ENCODE measurements at regions not wholly inside any gene's neighbourhood (a gene's known extent, or its start where the extent isn't known, plus 50 kb on each side); places are given as distances from the start of the nearest gene placed in this dataset.

DNA sequence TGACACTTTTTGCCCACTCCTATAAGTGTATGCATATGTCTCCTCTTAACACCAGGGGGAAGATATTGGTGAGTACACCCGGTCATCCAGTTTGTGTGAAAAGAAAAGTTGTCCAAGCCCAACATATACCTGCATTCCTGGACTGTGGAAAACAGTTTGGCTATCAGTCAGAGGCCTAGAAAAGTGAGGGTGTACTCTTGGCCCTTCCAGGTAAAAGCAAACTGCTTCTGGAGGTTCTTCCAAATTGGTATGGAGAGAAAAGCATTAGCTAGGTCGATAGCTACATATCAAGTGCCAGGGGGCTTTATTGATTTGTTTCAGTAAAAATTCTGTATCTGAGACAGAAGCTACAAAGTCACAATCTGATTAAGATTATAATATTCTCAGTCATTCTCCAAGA is 144.0 kb downstream of the SPTSSA start:
- no peak for TF ChIP-seq CTCF (conservative IDR thresholded peaks at IDR 0.05; ENCODE audit: low read depth, low read length)
- no peaks in the 10 kb centered on the region for H3K79me2 ChIP-seq (ENCODE audit: insufficient read depth, low read depth)
- H2AFZ ChIP-seq (ENCODE audit: low read depth): no peak overlapping the region

DNA sequence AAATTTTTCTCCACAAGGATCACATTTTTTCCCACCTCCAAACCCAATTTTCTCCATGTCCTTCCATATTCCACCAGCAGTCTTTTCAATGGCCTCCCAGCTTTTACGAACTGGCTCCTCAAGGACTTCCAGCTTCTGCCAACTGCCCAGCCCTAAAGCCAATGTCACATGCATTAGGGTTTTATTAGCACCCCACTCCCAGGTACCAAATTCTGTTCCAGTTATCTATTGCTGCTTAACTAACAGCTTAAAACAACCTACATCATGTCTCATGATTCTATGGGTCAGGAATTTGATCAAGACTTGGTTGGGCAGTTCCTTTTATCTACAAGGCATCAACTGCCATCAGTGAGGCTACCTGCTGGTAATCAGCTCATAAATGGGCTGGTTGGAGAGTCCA is 151.3 kb downstream of the SPTSSA start:
- Histone ChIP-seq H3K36me3 (ENCODE audit: insufficient read depth) (no peaks in the 10 kb centered on the region), H3K79me2 (ENCODE audit: insufficient read depth, low read depth) (no peaks in the 10 kb centered on the region), H3K27ac (no peak overlapping the region), H3K4me2 (no peak overlapping the region), H3K4me1 (ENCODE audit: low read depth, poor library complexity, severe bottlenecking) (no peaks in the 10 kb centered on the region), H2AFZ (ENCODE audit: low read depth) (no peak overlapping the region), H3K4me3 (IDR thresholded peaks at IDR 0.05; ENCODE audit: insufficient read depth, low read depth, low read length) (no peak overlapping the region), H4K20me1 (ENCODE audit: insufficient read depth) (no peaks in the 10 kb centered on the region), H3K27me3 (ENCODE audit: insufficient read depth, low read depth) (no peaks in the 10 kb centered on the region), H3K9ac (no peak overlapping the region)
- no peak for TF ChIP-seq CTCF (conservative IDR thresholded peaks at IDR 0.05; ENCODE audit: low read depth, low read length)

More for the DNA sequence above, 144.0 kb downstream of the SPTSSA start:
- Histone ChIP-seq H3K27ac (no peak overlapping the region), H3K4me1 (ENCODE audit: low read depth, poor library complexity, severe bottlenecking) (no peaks in the 10 kb centered on the region), H3K4me2 (no peak overlapping the region), H3K9ac (no peak overlapping the region), H3K36me3 (ENCODE audit: insufficient read depth) (no peaks in the 10 kb centered on the region), H4K20me1 (ENCODE audit: insufficient read depth) (no peaks in the 10 kb centered on the region), H3K27me3 (ENCODE audit: insufficient read depth, low read depth) (no peaks in the 10 kb centered on the region), H3K4me3 (IDR thresholded peaks at IDR 0.05; ENCODE audit: insufficient read depth, low read depth, low read length) (no peak overlapping the region)

DNA sequence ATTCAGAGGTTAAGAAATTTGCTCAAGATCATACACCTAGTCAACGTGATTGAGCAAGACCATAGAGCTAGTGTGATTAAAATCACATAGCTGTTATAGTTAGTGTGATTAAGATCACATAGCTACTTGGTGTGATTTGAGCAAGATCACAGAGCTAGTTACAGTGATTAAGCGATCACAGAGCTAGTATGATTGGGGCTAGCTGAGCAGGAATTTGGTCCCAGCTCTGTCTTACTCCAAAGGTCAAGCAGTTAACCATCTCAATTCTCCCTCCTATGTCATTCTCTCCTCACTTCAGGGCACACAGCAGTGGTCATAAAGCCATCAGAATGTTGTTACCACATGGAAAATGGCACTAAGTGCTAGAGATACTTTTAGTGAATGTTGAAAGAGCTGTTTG is 158.2 kb downstream of the SPTSSA start:
- Histone ChIP-seq H4K20me1 (ENCODE audit: insufficient read depth) (no peaks in the 10 kb centered on the region), H3K27me3 (ENCODE audit: insufficient read depth, low read depth) (no peaks in the 10 kb centered on the region), H3K27ac (no peak overlapping the region), H3K4me1 (ENCODE audit: low read depth, poor library complexity, severe bottlenecking) (no peaks in the 10 kb centered on the region), H2AFZ (ENCODE audit: low read depth) (no peak overlapping the region), H3K36me3 (ENCODE audit: insufficient read depth) (no peaks in the 10 kb centered on the region), H3K4me2 (no peak overlapping the region), H3K79me2 (ENCODE audit: insufficient read depth, low read depth) (no peaks in the 10 kb centered on the region), H3K4me3 (IDR thresholded peaks at IDR 0.05; ENCODE audit: insufficient read depth, low read depth, low read length) (no peak overlapping the region), H3K9ac (no peak overlapping the region)
- no peak for TF ChIP-seq CTCF (conservative IDR thresholded peaks at IDR 0.05; ENCODE audit: low read depth, low read length)

DNA sequence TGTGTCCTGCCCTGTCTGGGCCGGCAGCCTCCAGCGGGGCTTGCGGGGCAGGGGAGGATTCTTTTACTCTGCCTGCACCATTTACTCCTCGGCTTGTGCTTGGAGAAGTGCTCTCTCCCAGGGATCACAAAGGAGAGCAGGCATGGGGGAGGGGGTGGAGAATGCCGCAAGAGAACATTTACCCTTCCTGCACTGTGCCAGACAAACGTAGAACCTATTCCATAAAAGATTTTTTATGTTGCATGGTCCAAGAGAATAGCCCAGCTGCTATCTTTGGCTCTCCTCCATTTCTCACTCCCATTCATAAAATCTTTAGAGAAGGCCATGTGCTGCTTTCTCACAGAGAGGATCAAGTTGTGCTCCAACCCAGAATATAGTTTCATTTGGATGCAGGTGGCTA is 159.4 kb downstream of the SPTSSA start:
- no peak overlapping the region for H2AFZ ChIP-seq (ENCODE audit: low read depth)
- no peak overlapping the region for H3K9ac ChIP-seq
- no peak overlapping the region for H3K4me2 ChIP-seq
- no peaks in the 10 kb centered on the region for H3K27me3 ChIP-seq (ENCODE audit: insufficient read depth, low read depth)
- no peak overlapping the region for H3K27ac ChIP-seq
- TF ChIP-seq CTCF (conservative IDR thresholded peaks at IDR 0.05; ENCODE audit: low read depth, low read length): no peak
- H3K36me3 ChIP-seq (ENCODE audit: insufficient read depth): no peaks in the 10 kb centered on the region
- no peaks in the 10 kb centered on the region for H4K20me1 ChIP-seq (ENCODE audit: insufficient read depth)
- no peak overlapping the region for H3K4me3 ChIP-seq (IDR thresholded peaks at IDR 0.05; ENCODE audit: insufficient read depth, low read depth, low read length)
- no peaks in the 10 kb centered on the region for H3K79me2 ChIP-seq (ENCODE audit: insufficient read depth, low read depth)
- no peaks in the 10 kb centered on the region for H3K4me1 ChIP-seq (ENCODE audit: low read depth, poor library complexity, severe bottlenecking)

All from KMS-11 (cell line).